Coronary artery (tissue), 2 donors: ENCODE measurements at regions not wholly inside any gene's neighbourhood (a gene's known extent, or its start where the extent isn't known, plus 50 kb on each side); places are given as distances from the start of the nearest gene placed in this dataset.

ENCODE experiments used
- DNase-seq: peaks from one replicate; pipeline ENCODE4 v3.0.0-alpha.2; 2017; ENCODE audit warnings: low spot score
- H3K27ac ChIP-seq, 2 donors: fragments of 200-600 bp; sonication (generic); one replicate each; pipeline ENCODE4 v1.5.1; 2016 to 2019
- H3K4me3 ChIP-seq: fragments of 200-600 bp; sonication (generic); 2 replicates; pipeline ENCODE4 v1.5.1; 2016; ENCODE audit warnings: mild to moderate bottlenecking, moderate library complexity
- TF ChIP-seq, protein P1 (sequence below): fragments of 200-600 bp; sonication (generic); IDR thresholded peaks from one replicate; pipeline ENCODE4 v1.5.1; 2019; ENCODE audit warnings: antibody characterized with exemption

DNA sequence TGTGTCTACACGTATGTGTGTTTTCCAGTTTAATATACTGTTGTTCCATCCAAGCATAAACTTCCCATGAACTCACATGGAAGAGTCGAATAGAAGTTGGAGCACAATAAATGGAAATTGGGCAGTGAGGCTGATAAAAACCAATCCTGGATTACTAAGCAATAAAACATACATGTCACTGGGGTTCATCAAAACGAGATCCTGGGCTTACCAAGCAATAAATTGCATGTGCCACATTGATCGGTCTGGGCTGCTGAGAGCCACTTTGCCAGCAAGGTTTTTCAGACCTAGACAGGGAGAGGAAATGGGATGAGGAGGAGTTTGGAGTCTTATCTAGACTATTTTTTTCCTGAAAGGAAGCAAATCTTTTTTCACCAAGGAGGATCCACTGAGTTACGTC is 322.3 kb upstream of the C16orf82 start:
- no peak for DNase-seq
- TF ChIP-seq, protein P1, sequence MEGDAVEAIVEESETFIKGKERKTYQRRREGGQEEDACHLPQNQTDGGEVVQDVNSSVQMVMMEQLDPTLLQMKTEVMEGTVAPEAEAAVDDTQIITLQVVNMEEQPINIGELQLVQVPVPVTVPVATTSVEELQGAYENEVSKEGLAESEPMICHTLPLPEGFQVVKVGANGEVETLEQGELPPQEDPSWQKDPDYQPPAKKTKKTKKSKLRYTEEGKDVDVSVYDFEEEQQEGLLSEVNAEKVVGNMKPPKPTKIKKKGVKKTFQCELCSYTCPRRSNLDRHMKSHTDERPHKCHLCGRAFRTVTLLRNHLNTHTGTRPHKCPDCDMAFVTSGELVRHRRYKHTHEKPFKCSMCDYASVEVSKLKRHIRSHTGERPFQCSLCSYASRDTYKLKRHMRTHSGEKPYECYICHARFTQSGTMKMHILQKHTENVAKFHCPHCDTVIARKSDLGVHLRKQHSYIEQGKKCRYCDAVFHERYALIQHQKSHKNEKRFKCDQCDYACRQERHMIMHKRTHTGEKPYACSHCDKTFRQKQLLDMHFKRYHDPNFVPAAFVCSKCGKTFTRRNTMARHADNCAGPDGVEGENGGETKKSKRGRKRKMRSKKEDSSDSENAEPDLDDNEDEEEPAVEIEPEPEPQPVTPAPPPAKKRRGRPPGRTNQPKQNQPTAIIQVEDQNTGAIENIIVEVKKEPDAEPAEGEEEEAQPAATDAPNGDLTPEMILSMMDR = no peak
- Histone ChIP-seq H3K4me3 (no peak overlapping the region), H3K27ac (no peak overlapping the region)

DNA sequence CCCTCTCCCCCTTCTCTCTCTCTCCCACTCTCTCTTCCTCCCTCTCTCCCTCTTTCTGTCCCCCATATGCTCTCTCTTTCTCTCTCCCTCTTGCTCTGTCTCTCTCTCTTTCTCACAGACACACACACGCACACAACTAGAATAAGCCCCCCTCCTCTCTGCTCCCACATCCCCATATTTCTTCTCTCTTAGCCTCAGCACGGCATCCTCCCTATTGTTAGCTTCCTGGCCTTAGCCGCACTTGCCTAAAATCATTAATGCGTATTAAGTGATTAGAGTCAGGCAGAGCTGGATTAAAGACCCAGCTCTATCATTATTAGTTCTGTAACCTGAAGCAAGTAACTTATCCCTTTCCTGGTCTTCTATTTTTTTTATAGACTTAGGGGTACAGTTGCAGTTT is 319.0 kb upstream of the C16orf82 start:
- DNase-seq = no peak
- Histone ChIP-seq H3K4me3 (no peak overlapping the region), H3K27ac (no peak overlapping the region)
- TF ChIP-seq, protein P1 = no peak

DNA sequence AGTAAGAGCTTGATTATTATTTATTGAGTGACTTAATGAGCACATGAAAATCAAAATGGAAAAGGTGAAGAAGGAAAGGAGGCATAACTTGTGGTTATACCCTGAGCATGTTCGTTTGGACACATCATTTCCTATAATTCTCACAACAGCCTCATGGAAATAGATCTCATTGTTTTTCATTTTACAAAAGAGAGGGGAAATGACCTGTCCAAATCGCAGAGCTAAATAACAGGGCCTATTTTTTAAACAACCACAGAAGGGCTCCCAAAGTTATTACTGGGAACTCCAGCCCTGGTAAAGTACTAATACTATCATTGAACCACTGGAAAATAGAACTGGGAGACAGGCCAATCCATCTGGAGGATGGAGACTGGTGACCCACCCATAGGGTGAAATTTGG is 317.7 kb upstream of the C16orf82 start:
- Histone ChIP-seq H3K4me3 (no peak overlapping the region), H3K27ac (no peak overlapping the region)
- TF ChIP-seq, protein P1 = no peak
- no peak for DNase-seq

DNA sequence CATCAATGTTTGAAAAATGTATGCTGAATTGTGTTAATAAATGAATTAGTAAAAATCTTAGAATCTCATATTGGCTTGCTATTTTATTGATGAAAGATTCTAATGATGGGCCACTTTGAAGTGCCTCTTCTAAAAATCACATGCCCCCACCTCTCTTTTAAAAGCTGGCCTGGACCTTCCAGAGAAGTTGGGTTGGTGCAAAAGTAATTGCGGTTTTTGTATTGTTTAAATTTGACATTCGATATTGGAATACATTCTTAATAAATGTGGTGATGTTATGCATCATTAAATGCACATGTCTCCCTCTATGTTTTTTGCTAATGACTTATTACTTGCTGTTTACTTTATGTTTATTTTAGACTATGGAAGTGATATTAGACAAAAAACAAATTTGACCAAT is 314.6 kb upstream of the C16orf82 start:
- Histone ChIP-seq H3K4me3 (no peak overlapping the region), H3K27ac (no peak overlapping the region)
- TF ChIP-seq, protein P1 = no peak
- DNase-seq = no peak

DNA sequence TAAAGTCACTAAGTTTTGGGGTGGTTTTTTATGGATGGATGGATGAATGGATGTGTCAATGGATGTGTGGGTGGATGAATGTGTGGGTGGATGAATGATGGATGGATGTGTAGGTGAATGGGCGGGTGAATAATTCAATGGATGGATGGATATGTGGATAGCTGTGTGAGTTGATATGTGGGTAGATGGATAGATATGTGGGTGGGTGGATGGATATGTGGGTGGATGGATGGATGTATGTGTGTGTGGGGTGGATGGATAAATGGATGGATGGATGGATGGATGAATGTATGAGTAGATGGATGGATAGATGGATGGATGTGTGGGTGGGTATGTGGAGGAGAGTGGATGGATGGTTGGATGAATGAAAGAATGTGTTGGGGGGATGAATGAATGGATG is 310.1 kb upstream of the C16orf82 start:
- Histone ChIP-seq H3K4me3 (no peak overlapping the region), H3K27ac (no peak overlapping the region)
- DNase-seq = no peak
- TF ChIP-seq, protein P1 = no peak

DNA sequence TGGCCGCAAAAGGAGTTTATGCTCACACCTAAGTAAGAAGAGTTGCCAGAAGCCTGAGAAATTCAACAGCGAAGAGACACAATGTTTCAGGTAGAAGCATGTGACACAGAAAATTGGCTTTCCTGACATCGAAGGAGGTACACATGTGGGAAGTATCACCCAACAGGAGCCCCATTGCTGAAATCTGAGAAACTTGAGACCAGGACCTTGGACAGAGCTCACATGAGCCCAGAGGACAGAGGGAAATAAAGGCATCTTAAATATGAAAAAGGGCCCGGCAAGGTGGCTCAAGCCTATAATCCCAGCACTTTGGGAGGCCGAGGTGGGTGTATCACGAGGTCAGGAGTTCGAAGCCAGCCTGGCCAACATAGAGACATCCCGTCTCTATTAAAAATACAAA is 304.1 kb upstream of the C16orf82 start:
- DNase-seq = no peak
- Histone ChIP-seq H3K4me3 (no peak overlapping the region), H3K27ac (no peak overlapping the region)
- TF ChIP-seq, protein P1 = no peak

DNA sequence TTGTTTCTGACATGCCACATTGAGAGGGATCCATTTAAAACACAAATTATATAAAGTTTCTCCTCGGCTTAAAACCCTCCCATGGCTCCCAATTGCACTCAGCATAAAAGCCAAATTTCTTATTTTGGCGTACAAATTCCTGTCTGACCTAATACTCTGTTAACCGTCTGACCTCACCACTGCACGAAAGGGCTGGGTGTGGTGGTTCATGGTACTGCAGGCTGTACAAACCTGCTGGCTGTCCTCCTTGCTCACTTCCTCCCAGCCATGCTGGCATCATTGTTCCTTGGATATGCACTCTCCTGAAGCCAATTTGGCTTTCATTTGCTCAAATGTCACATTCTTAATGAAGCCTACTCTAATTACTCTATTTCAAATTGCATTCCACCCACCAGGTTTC is 301.6 kb upstream of the C16orf82 start:
- no peak for DNase-seq
- TF ChIP-seq, protein P1 = no peak
- Histone ChIP-seq H3K4me3 (no peak overlapping the region), H3K27ac (no peak overlapping the region)
